Fibroblast of lung (primary cell): ENCODE measurements at regions not wholly inside any gene's neighbourhood (a gene's known extent, or its start where the extent isn't known, plus 50 kb on each side); places are given as distances from the start of the nearest gene placed in this dataset.

Source experiments
- EZH2 ChIP-seq: IDR thresholded peaks from 2 replicates; pipeline ENCODE4 v1.5.1; 2012; ENCODE audit warnings: low read length, control low read depth, mild to moderate bottlenecking; ENCODE audit errors: missing control alignments
- TF ChIP-seq, protein P1 (sequence below), 2 donors: IDR thresholded peaks in 1 of 2; conservative IDR thresholded peaks in 1 of 2; 1 replicate in 1 of 2; 2 replicates in 1 of 2; pipeline ENCODE4 v1.5.1; 2011 to 2012; ENCODE audit warnings: low read length in 2 of 2, control low read depth in 1 of 2, inconsistent platforms in 1 of 2, low read depth in 1 of 2, mild to moderate bottlenecking in 1 of 2

DNA sequence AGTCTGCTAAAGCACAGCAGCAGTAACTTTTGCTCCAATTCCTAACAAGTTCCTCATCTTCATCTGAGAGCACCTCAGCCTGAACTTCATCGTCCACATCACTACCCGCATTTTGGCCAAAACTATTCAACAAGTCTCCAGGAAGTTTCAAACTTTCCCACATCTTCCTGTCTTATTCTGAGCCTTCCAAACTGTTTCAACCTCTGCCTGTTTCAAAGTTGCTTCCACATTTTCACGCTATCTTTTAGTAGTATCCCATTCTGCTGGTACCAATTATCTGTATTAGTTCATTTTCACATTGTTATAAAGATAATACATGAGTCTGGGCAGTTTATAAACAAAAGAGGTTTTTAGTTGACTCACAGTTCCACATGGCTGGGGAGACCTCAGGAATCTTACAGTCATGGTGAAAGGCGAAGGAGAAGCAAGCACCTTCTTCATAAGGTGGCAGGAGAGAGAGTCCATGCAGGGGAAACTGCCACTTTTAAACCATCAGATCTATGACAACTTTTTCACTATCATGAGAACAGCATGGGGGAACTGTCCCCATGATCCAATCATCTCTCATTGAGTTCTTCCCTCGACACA lies 99.4 kb upstream of the GRIK2 start:
- TF ChIP-seq, protein P1, sequence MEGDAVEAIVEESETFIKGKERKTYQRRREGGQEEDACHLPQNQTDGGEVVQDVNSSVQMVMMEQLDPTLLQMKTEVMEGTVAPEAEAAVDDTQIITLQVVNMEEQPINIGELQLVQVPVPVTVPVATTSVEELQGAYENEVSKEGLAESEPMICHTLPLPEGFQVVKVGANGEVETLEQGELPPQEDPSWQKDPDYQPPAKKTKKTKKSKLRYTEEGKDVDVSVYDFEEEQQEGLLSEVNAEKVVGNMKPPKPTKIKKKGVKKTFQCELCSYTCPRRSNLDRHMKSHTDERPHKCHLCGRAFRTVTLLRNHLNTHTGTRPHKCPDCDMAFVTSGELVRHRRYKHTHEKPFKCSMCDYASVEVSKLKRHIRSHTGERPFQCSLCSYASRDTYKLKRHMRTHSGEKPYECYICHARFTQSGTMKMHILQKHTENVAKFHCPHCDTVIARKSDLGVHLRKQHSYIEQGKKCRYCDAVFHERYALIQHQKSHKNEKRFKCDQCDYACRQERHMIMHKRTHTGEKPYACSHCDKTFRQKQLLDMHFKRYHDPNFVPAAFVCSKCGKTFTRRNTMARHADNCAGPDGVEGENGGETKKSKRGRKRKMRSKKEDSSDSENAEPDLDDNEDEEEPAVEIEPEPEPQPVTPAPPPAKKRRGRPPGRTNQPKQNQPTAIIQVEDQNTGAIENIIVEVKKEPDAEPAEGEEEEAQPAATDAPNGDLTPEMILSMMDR (conservative IDR thresholded peaks at IDR 0.05 in 1 of 2, IDR thresholded peaks at IDR 0.05 in 1 of 2; ENCODE audit: low read depth in 1 of 2, low read length in 2 of 2) = no peak
- TF ChIP-seq EZH2 = no peak
